ENCODE measurements at regions not wholly inside any gene's neighbourhood (a gene's known extent, or its start where the extent isn't known, plus 50 kb on each side); places are given as distances from the start of the nearest gene placed in this dataset.

- no peaks in the 10 kb centered on the region for H3K9me3 ChIP-seq (ENCODE audit: insufficient read depth, low read depth, low read length)
- no peak overlapping the region for H2BK5ac ChIP-seq (ENCODE audit: low read depth, low read length, poor library complexity)
- H3K4me1 ChIP-seq (ENCODE audit: control insufficient read depth in 1 of 2, insufficient read depth in 2 of 2, low read length in 2 of 2), result no peaks in the 10 kb centered on the region
- H4K12ac ChIP-seq (ENCODE audit: low read depth, low read length), result no peak overlapping the region
- no peak overlapping the region for H3K18ac ChIP-seq (ENCODE audit: low read length)
- H3K4ac ChIP-seq (ENCODE audit: low read depth, low read length), result no peak overlapping the region
- H3K36me3 ChIP-seq (ENCODE audit: control insufficient read depth in 1 of 2, insufficient read depth in 2 of 2, low read length in 2 of 2), result no peaks in the 10 kb centered on the region
- no peak overlapping the region for H3K14ac ChIP-seq (ENCODE audit: low read length)
- no peak overlapping the region for H3K9ac ChIP-seq (ENCODE audit: low read length)
- no peak overlapping the region for H2BK120ac ChIP-seq (ENCODE audit: insufficient read depth, low read length, poor library complexity)
- no peak overlapping the region for H3K27ac ChIP-seq (ENCODE audit: low read depth, low read length)
- no peak overlapping the region for H2AK5ac ChIP-seq (ENCODE audit: low read length)
- H4K8ac ChIP-seq (ENCODE audit: low read depth, low read length), result no peak overlapping the region
- no peak overlapping the region for H4K91ac ChIP-seq (ENCODE audit: low read depth, low read length)
- H2BK12ac ChIP-seq (ENCODE audit: low read length), result no peak overlapping the region
- H2AFZ ChIP-seq (ENCODE audit: insufficient read depth, low read length, poor library complexity), result no peak overlapping the region
- H3K4me2 ChIP-seq (ENCODE audit: low read length), result no peak overlapping the region
- no peaks in the 10 kb centered on the region for H3K27me3 ChIP-seq (ENCODE audit: insufficient read depth, low read length)
- H3K4me3 ChIP-seq (ENCODE audit: low read depth, low read length), result no peak overlapping the region
- H3K79me1 ChIP-seq (ENCODE audit: low read length), result no peaks in the 10 kb centered on the region
- no peaks in the 10 kb centered on the region for H3K79me2 ChIP-seq (ENCODE audit: control insufficient read depth, insufficient read depth, low read length, poor library complexity)
- WGBS (ENCODE audit: extremely low coverage, insufficient coverage, insufficient read length), result no CpG with 5 or more reads among the region's 10 CpGs
- no peak for DNase-seq
- no peak overlapping the region for H3K23ac ChIP-seq (ENCODE audit: low read length)
Observed at GRCh38 chr17:70661342-70662222, 492.2 kb downstream of the KCNJ2 start.

GRCh38 chr17:70668276-70668937, 499.1 kb downstream of the KCNJ2 start:
- no CpG with 5 or more reads among the region's 10 CpGs for WGBS (ENCODE audit: extremely low coverage, insufficient coverage, insufficient read length)

GRCh38 chr17:70668938-70669778, 499.8 kb downstream of the KCNJ2 start:
- Histone ChIP-seq H3K79me1 (ENCODE audit: low read length) (no peaks in the 10 kb centered on the region), H3K4me2 (ENCODE audit: low read length) (no peak overlapping the region), H4K91ac (ENCODE audit: low read depth, low read length) (no peak overlapping the region), H4K8ac (ENCODE audit: low read depth, low read length) (no peak overlapping the region), H3K4me1 (ENCODE audit: control insufficient read depth in 1 of 2, insufficient read depth in 2 of 2, low read length in 2 of 2) (no peaks in the 10 kb centered on the region), H2AFZ (ENCODE audit: insufficient read depth, low read length, poor library complexity) (no peak overlapping the region), H3K36me3 (ENCODE audit: control insufficient read depth in 1 of 2, insufficient read depth in 2 of 2, low read length in 2 of 2) (no peaks in the 10 kb centered on the region), H3K4ac (ENCODE audit: low read depth, low read length) (no peak overlapping the region), H3K27ac (ENCODE audit: low read depth, low read length) (no peak overlapping the region), H4K12ac (ENCODE audit: low read depth, low read length) (no peak overlapping the region), H3K23ac (ENCODE audit: low read length) (no peak overlapping the region), H3K4me3 (ENCODE audit: low read depth, low read length) (no peak overlapping the region), H3K14ac (ENCODE audit: low read length) (no peak overlapping the region), H3K27me3 (ENCODE audit: insufficient read depth, low read length) (no peaks in the 10 kb centered on the region), H2BK5ac (ENCODE audit: low read depth, low read length, poor library complexity) (no peak overlapping the region), H2BK120ac (ENCODE audit: insufficient read depth, low read length, poor library complexity) (no peak overlapping the region), H3K9ac (ENCODE audit: low read length) (no peak overlapping the region), H3K9me3 (ENCODE audit: insufficient read depth, low read depth, low read length) (no peaks in the 10 kb centered on the region), H2AK5ac (ENCODE audit: low read length) (no peak overlapping the region), H3K79me2 (ENCODE audit: control insufficient read depth, insufficient read depth, low read length, poor library complexity) (no peaks in the 10 kb centered on the region), H2BK12ac (ENCODE audit: low read length) (no peak overlapping the region), H3K18ac (ENCODE audit: low read length) (no peak overlapping the region)
- no CpG with 5 or more reads among the region's 13 CpGs for WGBS (ENCODE audit: extremely low coverage, insufficient coverage, insufficient read length)
- no peak for DNase-seq

More at GRCh38 chr17:70668276-70668937, 499.1 kb downstream of the KCNJ2 start:
- Histone ChIP-seq H3K14ac (ENCODE audit: low read length) (no peak overlapping the region), H2AFZ (ENCODE audit: insufficient read depth, low read length, poor library complexity) (no peak overlapping the region), H3K27me3 (ENCODE audit: insufficient read depth, low read length) (no peaks in the 10 kb centered on the region), H3K27ac (ENCODE audit: low read depth, low read length) (no peak overlapping the region), H2BK5ac (ENCODE audit: low read depth, low read length, poor library complexity) (no peak overlapping the region), H4K8ac (ENCODE audit: low read depth, low read length) (no peak overlapping the region), H2AK5ac (ENCODE audit: low read length) (no peak overlapping the region), H4K12ac (ENCODE audit: low read depth, low read length) (no peak overlapping the region), H3K4ac (ENCODE audit: low read depth, low read length) (no peak overlapping the region), H2BK120ac (ENCODE audit: insufficient read depth, low read length, poor library complexity) (no peak overlapping the region), H3K4me3 (ENCODE audit: low read depth, low read length) (no peak overlapping the region), H3K23ac (ENCODE audit: low read length) (no peak overlapping the region), H3K4me2 (ENCODE audit: low read length) (no peak overlapping the region), H4K91ac (ENCODE audit: low read depth, low read length) (no peak overlapping the region), H3K9ac (ENCODE audit: low read length) (no peak overlapping the region), H3K36me3 (ENCODE audit: control insufficient read depth in 1 of 2, insufficient read depth in 2 of 2, low read length in 2 of 2) (no peaks in the 10 kb centered on the region), H3K79me1 (ENCODE audit: low read length) (no peaks in the 10 kb centered on the region), H3K18ac (ENCODE audit: low read length) (no peak overlapping the region), H3K79me2 (ENCODE audit: control insufficient read depth, insufficient read depth, low read length, poor library complexity) (no peaks in the 10 kb centered on the region), H3K9me3 (ENCODE audit: insufficient read depth, low read depth, low read length) (no peaks in the 10 kb centered on the region), H3K4me1 (ENCODE audit: control insufficient read depth in 1 of 2, insufficient read depth in 2 of 2, low read length in 2 of 2) (no peaks in the 10 kb centered on the region), H2BK12ac (ENCODE audit: low read length) (no peak overlapping the region)
- DNase-seq, result no peak

- Histone ChIP-seq H3K27ac (ENCODE audit: low read depth, low read length) (no peak overlapping the region), H4K91ac (ENCODE audit: low read depth, low read length) (no peak overlapping the region), H2AK5ac (ENCODE audit: low read length) (no peak overlapping the region), H3K4ac (ENCODE audit: low read depth, low read length) (no peak overlapping the region), H3K79me2 (ENCODE audit: control insufficient read depth, insufficient read depth, low read length, poor library complexity) (no peaks in the 10 kb centered on the region), H3K4me1 (ENCODE audit: control insufficient read depth in 1 of 2, insufficient read depth in 2 of 2, low read length in 2 of 2) (no peaks in the 10 kb centered on the region), H4K12ac (ENCODE audit: low read depth, low read length) (no peak overlapping the region), H2BK120ac (ENCODE audit: insufficient read depth, low read length, poor library complexity) (no peak overlapping the region), H3K4me2 (ENCODE audit: low read length) (no peak overlapping the region), H2AFZ (ENCODE audit: insufficient read depth, low read length, poor library complexity) (no peak overlapping the region), H3K9ac (ENCODE audit: low read length) (no peak overlapping the region), H4K8ac (ENCODE audit: low read depth, low read length) (no peak overlapping the region), H2BK12ac (ENCODE audit: low read length) (no peak overlapping the region), H3K27me3 (ENCODE audit: insufficient read depth, low read length) (no peaks in the 10 kb centered on the region), H3K23ac (ENCODE audit: low read length) (no peak overlapping the region), H3K79me1 (ENCODE audit: low read length) (no peaks in the 10 kb centered on the region), H3K14ac (ENCODE audit: low read length) (no peak overlapping the region), H2BK5ac (ENCODE audit: low read depth, low read length, poor library complexity) (no peak overlapping the region), H3K18ac (ENCODE audit: low read length) (no peak overlapping the region), H3K9me3 (ENCODE audit: insufficient read depth, low read depth, low read length) (no peaks in the 10 kb centered on the region), H3K4me3 (ENCODE audit: low read depth, low read length) (no peak overlapping the region), H3K36me3 (ENCODE audit: control insufficient read depth in 1 of 2, insufficient read depth in 2 of 2, low read length in 2 of 2) (no peaks in the 10 kb centered on the region)
- DNase-seq, result no peak
- WGBS (ENCODE audit: extremely low coverage, insufficient coverage, insufficient read length), result no CpG with 5 or more reads among the region's 2 CpGs
Observed at GRCh38 chr17:70674061-70674460, 504.7 kb downstream of the KCNJ2 start.
